Stromal cell of bone marrow (primary cell): ENCODE measurements at regions not wholly inside any gene's neighbourhood (a gene's known extent, or its start where the extent isn't known, plus 50 kb on each side); places are given as distances from the start of the nearest gene placed in this dataset.

Experiments used
- DNase-seq: peaks from one replicate; pipeline ENCODE4 v3.0.0-alpha.2; 2012; ENCODE audit warnings: low read depth

- no peak for DNase-seq
Observed at GRCh38 chr10:107914450-107915214, 750.1 kb upstream of the SORCS1 start.

GRCh38 chr10:107913317-107914294, 749.1 kb upstream of the SORCS1 start:
- no peak for DNase-seq

GRCh38 chr10:107901076-107901475, 736.6 kb upstream of the SORCS1 start:
- no peak for DNase-seq

- DNase-seq, result no peak
Observed at GRCh38 chr10:107900131-107900530, 735.6 kb upstream of the SORCS1 start.

- no peak for DNase-seq
Observed at GRCh38 chr10:107899502-107900062, 735.1 kb upstream of the SORCS1 start.

GRCh38 chr10:107899075-107899474, 734.6 kb upstream of the SORCS1 start:
- DNase-seq, result no peak

GRCh38 chr10:107898392-107898791, 733.9 kb upstream of the SORCS1 start:
- no peak for DNase-seq

- no peak for DNase-seq
Observed at GRCh38 chr10:107894516-107894915, 730.0 kb upstream of the SORCS1 start.

- DNase-seq, result no peak
Observed at GRCh38 chr10:107889105-107889504, 724.6 kb upstream of the SORCS1 start.

- DNase-seq, result no peak
Observed at GRCh38 chr10:107880185-107880584, 715.7 kb upstream of the SORCS1 start.

GRCh38 chr10:107873007-107873406, 708.5 kb upstream of the SORCS1 start:
- DNase-seq, result no peak

GRCh38 chr10:107865691-107866090, 701.2 kb upstream of the SORCS1 start:
- DNase-seq, result no peak

- no peak for DNase-seq
Observed at GRCh38 chr10:107859065-107859464, 694.6 kb upstream of the SORCS1 start.

GRCh38 chr10:107856047-107856315, 691.5 kb upstream of the SORCS1 start:
- no peak for DNase-seq

GRCh38 chr10:107855301-107856046, 691.0 kb upstream of the SORCS1 start:
- no peak for DNase-seq

- DNase-seq, result no peak
Observed at GRCh38 chr10:107848726-107849360, 684.3 kb upstream of the SORCS1 start.

- no peak for DNase-seq
Observed at GRCh38 chr10:107847620-107848019, 683.1 kb upstream of the SORCS1 start.

- no peak for DNase-seq
Observed at GRCh38 chr10:107834706-107835105, 670.2 kb upstream of the SORCS1 start.

GRCh38 chr10:107831772-107832171, 667.3 kb upstream of the SORCS1 start:
- DNase-seq, result no peak

GRCh38 chr10:107829161-107829560, 664.7 kb upstream of the SORCS1 start:
- no peak for DNase-seq

- no peak for DNase-seq
Observed at GRCh38 chr10:107826171-107826570, 661.7 kb upstream of the SORCS1 start.
